ENCODE measurements at regions not wholly inside any gene's neighbourhood (a gene's known extent, or its start where the extent isn't known, plus 50 kb on each side); places are given as distances from the start of the nearest gene placed in this dataset.

DNA sequence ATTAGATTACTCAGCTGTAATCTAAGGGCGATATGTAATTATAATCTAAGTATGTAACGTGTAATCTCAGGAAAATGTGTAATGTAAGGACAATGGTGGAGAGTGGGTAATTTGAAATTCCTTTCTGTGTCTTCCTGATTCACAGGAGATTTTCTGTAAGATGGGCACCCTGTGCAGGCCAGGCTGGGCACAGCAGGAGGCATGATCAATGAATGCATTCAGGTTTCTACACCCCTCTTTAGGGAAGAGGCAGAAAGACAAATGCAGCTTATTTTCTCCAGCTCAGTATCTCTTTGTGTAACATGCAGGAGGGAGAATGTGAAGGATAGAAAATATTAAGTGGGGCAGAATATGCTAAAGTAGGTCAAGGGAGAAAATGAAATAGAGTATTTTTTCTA, 320.1 kb downstream of the PIK3C3 start:
- H3K4me3 Mint-ChIP-seq: no peak overlapping the region
- Histone ChIP-seq H3K27me3 (no peaks in the 10 kb centered on the region), H3K4me1 (peaks cover 27% of the 10 kb centered on the region)

GRCh38 chr18:42275949-42276730, 321.1 kb downstream of the PIK3C3 start:
- no peak overlapping the region for H3K27ac ChIP-seq
- H3K4me1 ChIP-seq: peaks cover 27% of the 10 kb centered on the region
- H3K27me3 Mint-ChIP-seq (ENCODE audit: insufficient read depth, low read depth): no peaks in the 10 kb centered on the region
- peaks cover 30% of the 10 kb centered on the region for H3K4me1 Mint-ChIP-seq
- H3K9me3 Mint-ChIP-seq: no peaks in the 10 kb centered on the region
- no peaks in the 10 kb centered on the region for H3K79me2 ChIP-seq (ENCODE audit: low read depth)
- no peak for DNase-seq (ENCODE audit: low spot score)
- no peaks in the 10 kb centered on the region for H3K36me3 Mint-ChIP-seq
- H4K20me1 ChIP-seq (ENCODE audit: low read depth): no peaks in the 10 kb centered on the region
- no peak overlapping the region for H3K4me2 ChIP-seq
- no peaks in the 10 kb centered on the region for H3F3A ChIP-seq (ENCODE audit: low read depth)
- H3K27me3 ChIP-seq: no peaks in the 10 kb centered on the region
- no peak overlapping the region for H3K4me3 Mint-ChIP-seq
- no peak overlapping the region for H2AFZ ChIP-seq (replicated peaks)
- H3K9ac ChIP-seq: no peak overlapping the region
- no peak for TF ChIP-seq EZH2 (IDR thresholded peaks at IDR 0.05)
- H3K9me3 ChIP-seq (ENCODE audit: low read depth): no peaks in the 10 kb centered on the region
- no peak overlapping the region for H3K4me3 ChIP-seq
- H3K36me3 ChIP-seq: no peaks in the 10 kb centered on the region
- H3K27ac Mint-ChIP-seq: no peak overlapping the region

More for the DNA sequence above, 320.1 kb downstream of the PIK3C3 start:
- H2AFZ ChIP-seq (replicated peaks): no peak overlapping the region
- H3K27ac ChIP-seq: peak overlapping the region; percentile 58
- H3K27me3 Mint-ChIP-seq (ENCODE audit: insufficient read depth, low read depth): no peaks in the 10 kb centered on the region
- H3F3A ChIP-seq (ENCODE audit: low read depth): no peaks in the 10 kb centered on the region
- H3K36me3 Mint-ChIP-seq: no peaks in the 10 kb centered on the region
- no peak for TF ChIP-seq EZH2 (IDR thresholded peaks at IDR 0.05)
- TF ChIP-seq EZH2phosphoT487 (IDR thresholded peaks at IDR 0.05): no peak
- peak overlapping the region; percentile 12 for H3K4me2 ChIP-seq
- no peaks in the 10 kb centered on the region for H3K79me2 ChIP-seq (ENCODE audit: low read depth)
- no peaks in the 10 kb centered on the region for H3K36me3 ChIP-seq
- peaks cover 31% of the 10 kb centered on the region for H3K4me1 Mint-ChIP-seq
- no peak overlapping the region for H3K27ac Mint-ChIP-seq
- H3K9me3 Mint-ChIP-seq: no peaks in the 10 kb centered on the region
- no peak overlapping the region for H3K9ac ChIP-seq
- no peak overlapping the region for H3K4me3 ChIP-seq
- H4K20me1 ChIP-seq (ENCODE audit: low read depth): no peaks in the 10 kb centered on the region
- DNase-seq (ENCODE audit: low spot score): peak; percentile 56
- H3K9me3 ChIP-seq (ENCODE audit: low read depth): no peaks in the 10 kb centered on the region

DNA sequence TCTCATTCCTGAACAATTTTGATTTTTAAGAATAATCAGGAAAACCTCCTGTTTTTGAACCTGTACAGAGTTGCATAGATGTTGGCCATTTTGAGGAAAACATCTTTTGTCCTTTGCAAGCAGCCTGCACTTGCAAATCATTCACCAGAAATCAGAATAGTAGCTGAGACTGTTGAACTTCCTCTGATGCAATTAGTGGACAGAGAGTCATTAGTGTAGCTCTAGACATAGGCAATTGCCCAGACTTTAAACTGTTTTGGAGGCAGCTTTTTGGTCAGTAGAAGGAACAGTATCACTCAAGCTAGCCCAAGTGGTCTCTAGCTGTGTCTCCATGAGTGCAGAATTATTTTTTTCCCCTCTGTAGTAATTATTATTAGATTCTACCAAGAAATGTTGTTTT, 326.1 kb downstream of the PIK3C3 start:
- H3K4me1 Mint-ChIP-seq: peaks cover 10% of the 10 kb centered on the region
- Histone ChIP-seq H4K20me1 (ENCODE audit: low read depth) (no peaks in the 10 kb centered on the region), H3K4me1 (peaks cover 14% of the 10 kb centered on the region), H3K9ac (no peak overlapping the region), H2AFZ (replicated peaks) (no peak overlapping the region), H3K9me3 (ENCODE audit: low read depth) (no peaks in the 10 kb centered on the region), H3K27ac (no peak overlapping the region), H3K36me3 (no peaks in the 10 kb centered on the region), H3K27me3 (no peaks in the 10 kb centered on the region), H3K79me2 (ENCODE audit: low read depth) (no peaks in the 10 kb centered on the region), H3F3A (ENCODE audit: low read depth) (no peaks in the 10 kb centered on the region), H3K4me2 (no peak overlapping the region), H3K4me3 (no peak overlapping the region)
- H3K4me3 Mint-ChIP-seq: no peak overlapping the region
- H3K36me3 Mint-ChIP-seq: no peaks in the 10 kb centered on the region
- DNase-seq (ENCODE audit: low spot score): no peak
- no peaks in the 10 kb centered on the region for H3K27me3 Mint-ChIP-seq (ENCODE audit: insufficient read depth, low read depth)
- H3K9me3 Mint-ChIP-seq: no peaks in the 10 kb centered on the region
- TF ChIP-seq EZH2 (IDR thresholded peaks at IDR 0.05) (no peak), CTCF (IDR thresholded peaks at IDR 0.05) (no peak), EZH2phosphoT487 (IDR thresholded peaks at IDR 0.05) (no peak)
- H3K27ac Mint-ChIP-seq: no peak overlapping the region

DNA sequence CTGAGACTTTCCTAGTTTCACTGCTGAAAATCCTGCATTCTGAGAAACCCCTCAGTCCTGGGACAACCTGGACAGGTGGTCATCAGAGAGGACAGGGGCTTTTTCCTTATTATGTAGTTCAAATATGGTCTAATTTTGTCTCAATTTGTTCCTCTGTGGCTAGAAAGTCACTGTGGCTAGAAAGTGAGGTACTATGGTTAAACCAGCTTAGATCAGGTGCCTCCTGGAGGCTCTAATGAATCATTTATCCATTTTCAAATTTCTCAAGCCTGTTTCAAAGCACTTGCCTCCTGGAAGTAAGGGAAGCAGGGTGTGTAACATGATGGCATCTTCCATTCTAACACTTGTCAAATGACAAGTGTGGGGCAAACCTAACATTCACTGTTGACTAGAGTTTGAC, 326.8 kb downstream of the PIK3C3 start:
- H3K36me3 Mint-ChIP-seq: no peaks in the 10 kb centered on the region
- H3K27me3 Mint-ChIP-seq (ENCODE audit: insufficient read depth, low read depth): no peaks in the 10 kb centered on the region
- Histone ChIP-seq H3F3A (ENCODE audit: low read depth) (no peaks in the 10 kb centered on the region), H3K4me1 (peaks cover 14% of the 10 kb centered on the region), H2AFZ (replicated peaks) (no peak overlapping the region), H3K27me3 (no peaks in the 10 kb centered on the region), H3K27ac (no peak overlapping the region), H3K9ac (no peak overlapping the region), H3K79me2 (ENCODE audit: low read depth) (no peaks in the 10 kb centered on the region), H4K20me1 (ENCODE audit: low read depth) (no peaks in the 10 kb centered on the region), H3K4me2 (no peak overlapping the region), H3K4me3 (no peak overlapping the region), H3K36me3 (no peaks in the 10 kb centered on the region), H3K9me3 (ENCODE audit: low read depth) (no peaks in the 10 kb centered on the region)
- no peak for TF ChIP-seq EZH2 (IDR thresholded peaks at IDR 0.05)
- no peak for TF ChIP-seq CTCF (IDR thresholded peaks at IDR 0.05)
- no peak for TF ChIP-seq EZH2phosphoT487 (IDR thresholded peaks at IDR 0.05)
- H3K27ac Mint-ChIP-seq: no peak overlapping the region
- no peak overlapping the region for H3K4me3 Mint-ChIP-seq
- H3K9me3 Mint-ChIP-seq: no peaks in the 10 kb centered on the region
- DNase-seq (ENCODE audit: low spot score): no peak
- H3K4me1 Mint-ChIP-seq: peaks cover 7% of the 10 kb centered on the region

All from neural progenitor cell (in vitro differentiated cells).